Mesenchymal stem cell (in vitro differentiated cells and primary cell): ENCODE measurements at regions not wholly inside any gene's neighbourhood (a gene's known extent, or its start where the extent isn't known, plus 50 kb on each side); places are given as distances from the start of the nearest gene placed in this dataset.

Source experiments
- DNase-seq: peaks from one replicate; pipeline ENCODE4 v3.0.0-alpha.2; 2013
- H2AFZ ChIP-seq: one replicate; pipeline ENCODE4 v1.6.1; 2013; ENCODE audit warnings: low read depth, mild to moderate bottlenecking, control low read depth, inconsistent platforms, low read length, moderate library complexity
- H2AK5ac ChIP-seq: 2 replicates; pipeline ENCODE4 v1.6.1; 2013; ENCODE audit warnings: low read length, moderate library complexity, mild to moderate bottlenecking, inconsistent platforms; ENCODE audit not compliant: severe bottlenecking
- H2BK120ac ChIP-seq: one replicate; pipeline ENCODE4 v1.6.1; 2013; ENCODE audit warnings: low read depth, mild to moderate bottlenecking, inconsistent platforms, low read length, moderate library complexity
- H2BK12ac ChIP-seq, 2 experiments: one replicate each; pipeline ENCODE4 v1.6.1; 2013; ENCODE audit warnings: inconsistent platforms in 2 of 2, low read length in 2 of 2, mild to moderate bottlenecking in 2 of 2, moderate library complexity in 2 of 2, control low read depth in 1 of 2
- H2BK15ac ChIP-seq: one replicate; pipeline ENCODE4 v1.6.1; 2013; ENCODE audit warnings: mild to moderate bottlenecking, low read depth, inconsistent platforms; ENCODE audit not compliant: poor library complexity, severe bottlenecking
- H2BK5ac ChIP-seq: 2 replicates; pipeline ENCODE4 v1.6.1; 2013; ENCODE audit warnings: low read depth, mild to moderate bottlenecking, low read length, control low read depth, inconsistent platforms; ENCODE audit not compliant: poor library complexity, severe bottlenecking
- H3K14ac ChIP-seq, 2 experiments: one replicate each; pipeline ENCODE4 v1.6.1; 2013; ENCODE audit warnings: inconsistent platforms in 2 of 2, low read length in 2 of 2, control low read depth in 1 of 2, mild to moderate bottlenecking in 1 of 2, moderate library complexity in 1 of 2
- H3K18ac ChIP-seq, 2 experiments: one replicate each; pipeline ENCODE4 v1.6.1; 2013; ENCODE audit warnings: inconsistent platforms in 2 of 2, low read length in 2 of 2, control low read depth in 1 of 2, low read depth in 1 of 2, mild to moderate bottlenecking in 1 of 2
- H3K23ac ChIP-seq, 2 experiments: one replicate each; pipeline ENCODE4 v1.6.1; 2013; ENCODE audit warnings: inconsistent platforms in 2 of 2, low read length in 2 of 2, mild to moderate bottlenecking in 2 of 2, moderate library complexity in 2 of 2, control low read depth in 1 of 2
- H3K27ac ChIP-seq: 2 replicates; pipeline ENCODE4 v1.5.1; 2013; ENCODE audit warnings: mild to moderate bottlenecking, moderate library complexity, low read length, control low read depth, inconsistent platforms; ENCODE audit not compliant: poor library complexity, severe bottlenecking
- H3K27me3 ChIP-seq, 2 experiments: 2 replicates each; pipeline versions ENCODE4 v1.6.1 to v1.7.0; 2013; ENCODE audit warnings: low read length in 2 of 2, mild to moderate bottlenecking in 2 of 2, moderate library complexity in 2 of 2, control low read depth in 1 of 2, inconsistent platforms in 1 of 2; ENCODE audit not compliant: control insufficient read depth in 1 of 2, insufficient read depth in 1 of 2
- H3K36me3 ChIP-seq, 2 experiments: 2 replicates each; pipeline versions ENCODE4 v1.6.1 to v1.7.0; 2013; ENCODE audit warnings: low read length in 2 of 2, control low read depth in 1 of 2, inconsistent platforms in 1 of 2, low read depth in 1 of 2, mild to moderate bottlenecking in 1 of 2; ENCODE audit not compliant: insufficient read depth in 2 of 2, control insufficient read depth in 1 of 2
- H3K4ac ChIP-seq, 2 experiments: one replicate each; pipeline ENCODE4 v1.6.1; 2013; ENCODE audit warnings: inconsistent platforms in 2 of 2, low read length in 2 of 2, mild to moderate bottlenecking in 2 of 2, moderate library complexity in 2 of 2, control low read depth in 1 of 2, low read depth in 1 of 2
- H3K4me1 ChIP-seq: 2 replicates; pipeline ENCODE4 v1.6.1; 2013; ENCODE audit warnings: low read depth, low read length, control low read depth; ENCODE audit not compliant: control insufficient read depth, insufficient read depth
- H3K4me2 ChIP-seq: 2 replicates; pipeline ENCODE4 v1.6.1; 2013; ENCODE audit warnings: low read length, mild to moderate bottlenecking, inconsistent platforms; ENCODE audit not compliant: poor library complexity, severe bottlenecking
- H3K4me3 ChIP-seq, 2 experiments: 2 replicates each; pipeline versions ENCODE4 v1.5.1 to v1.7.0; 2013; ENCODE audit warnings: low read length in 2 of 2, mild to moderate bottlenecking in 2 of 2, control low read depth in 1 of 2, low read depth in 1 of 2; ENCODE audit not compliant: insufficient read depth in 1 of 2
- H3K79me1 ChIP-seq: replicated peaks from 2 replicates; pipeline ENCODE4 v1.6.1; 2013; ENCODE audit warnings: mild to moderate bottlenecking, control low read depth, low read length, inconsistent platforms; ENCODE audit not compliant: poor library complexity, severe bottlenecking
- H3K9ac ChIP-seq: 2 replicates; pipeline ENCODE4 v1.7.0; 2013; ENCODE audit warnings: mild to moderate bottlenecking, low read length, moderate library complexity
- H3K9me3 ChIP-seq: 2 replicates; pipeline ENCODE4 v1.7.0; 2013; ENCODE audit warnings: mild to moderate bottlenecking, low read length; ENCODE audit not compliant: control insufficient read depth
- H4K8ac ChIP-seq: one replicate; pipeline ENCODE4 v1.6.1; 2013; ENCODE audit warnings: inconsistent platforms, mild to moderate bottlenecking, low read length, moderate library complexity
- H4K91ac ChIP-seq: one replicate; pipeline ENCODE4 v1.6.1; 2013; ENCODE audit warnings: mild to moderate bottlenecking, low read length, inconsistent platforms
- WGBS: methylation state at CpG from one replicate; pipeline ENCODE4 v1.1.7; 2013; ENCODE audit warnings: mixed read lengths; 5-methylcytosine and 5-hydroxymethylcytosine counted together

- Histone ChIP-seq H2BK15ac (no peak overlapping the region), H3K4ac (no peak overlapping the region), H3K79me1 (no peaks in the 10 kb centered on the region), H3K4me2 (no peak overlapping the region), H3K9me3 (no peaks in the 10 kb centered on the region), H2BK5ac (no peak overlapping the region), H3K4me1 (no peaks in the 10 kb centered on the region), H2AFZ (no peak overlapping the region), H3K18ac (no peak overlapping the region), H3K27ac (no peak overlapping the region), H3K36me3 (no peaks in the 10 kb centered on the region), H3K23ac (no peak overlapping the region), H3K14ac (no peak overlapping the region), H2AK5ac (no peak overlapping the region), H2BK120ac (no peak overlapping the region), H3K4me3 (no peak overlapping the region), H4K91ac (no peak overlapping the region), H3K27me3 (no peaks in the 10 kb centered on the region), H4K8ac (no peak overlapping the region), H3K9ac (no peak overlapping the region), H2BK12ac (no peak overlapping the region)
- no peak for DNase-seq
- 97% methylated on average over 4 of the region's 4 CpGs for WGBS
Measured at GRCh38 chr7:106606120-106606519, 54.8 kb downstream of the CCDC71L start.

GRCh38 chr7:106604971-106605370, 56.0 kb downstream of the CCDC71L start:
- no peak for DNase-seq
- no peak overlapping the region for H4K91ac ChIP-seq
- H2BK120ac ChIP-seq, result no peak overlapping the region
- H3K4ac ChIP-seq, result no peak overlapping the region
- H3K14ac ChIP-seq, result no peak overlapping the region
- no peak overlapping the region for H2BK5ac ChIP-seq
- no peak overlapping the region for H2BK12ac ChIP-seq
- no peaks in the 10 kb centered on the region for H3K27me3 ChIP-seq
- no peaks in the 10 kb centered on the region for H3K79me1 ChIP-seq
- H3K27ac ChIP-seq, result no peak overlapping the region
- WGBS, result 95% methylated on average over 3 of the region's 3 CpGs
- H3K23ac ChIP-seq, result no peak overlapping the region
- no peak overlapping the region for H2AFZ ChIP-seq
- no peak overlapping the region for H3K4me2 ChIP-seq
- H3K4me3 ChIP-seq, result no peak overlapping the region
- H3K18ac ChIP-seq, result no peak overlapping the region
- no peaks in the 10 kb centered on the region for H3K4me1 ChIP-seq
- H3K9ac ChIP-seq, result no peak overlapping the region
- H2BK15ac ChIP-seq, result no peak overlapping the region
- H2AK5ac ChIP-seq, result no peak overlapping the region
- H4K8ac ChIP-seq, result no peak overlapping the region
- no peaks in the 10 kb centered on the region for H3K36me3 ChIP-seq
- H3K9me3 ChIP-seq, result no peaks in the 10 kb centered on the region

- no peak overlapping the region for H3K23ac ChIP-seq
- H2BK120ac ChIP-seq, result no peak overlapping the region
- peak overlapping the region in 1 of 2 experiments; percentile 8 for H3K18ac ChIP-seq
- no peaks in the 10 kb centered on the region for H3K9me3 ChIP-seq
- no peak overlapping the region for H2BK15ac ChIP-seq
- no peaks in the 10 kb centered on the region for H3K36me3 ChIP-seq
- H3K9ac ChIP-seq, result no peak overlapping the region
- H3K79me1 ChIP-seq, result no peaks in the 10 kb centered on the region
- no peak overlapping the region for H2AFZ ChIP-seq
- H3K4me1 ChIP-seq, result no peaks in the 10 kb centered on the region
- DNase-seq, result no peak
- no peak overlapping the region for H3K4me3 ChIP-seq
- H2BK12ac ChIP-seq, result no peak overlapping the region
- no peak overlapping the region for H4K8ac ChIP-seq
- no peak overlapping the region for H2BK5ac ChIP-seq
- H3K4ac ChIP-seq, result no peak overlapping the region
- WGBS, result 100% methylated on average over 1 of the region's 1 CpG
- H3K27me3 ChIP-seq, result no peaks in the 10 kb centered on the region
- no peak overlapping the region for H2AK5ac ChIP-seq
- no peak overlapping the region for H3K27ac ChIP-seq
- H4K91ac ChIP-seq, result no peak overlapping the region
- no peak overlapping the region for H3K4me2 ChIP-seq
- H3K14ac ChIP-seq, result no peak overlapping the region
Measured at GRCh38 chr7:106604303-106604924, 56.5 kb downstream of the CCDC71L start.

GRCh38 chr7:106603346-106603745, 57.6 kb downstream of the CCDC71L start:
- WGBS, result 86% methylated on average over 3 of the region's 4 CpGs

More at GRCh38 chr7:106603346-106603745, 57.6 kb downstream of the CCDC71L start:
- Histone ChIP-seq H3K18ac (no peak overlapping the region), H4K8ac (no peak overlapping the region), H3K9ac (no peak overlapping the region), H2BK5ac (no peak overlapping the region), H2BK12ac (no peak overlapping the region), H3K4ac (no peak overlapping the region), H3K14ac (peak overlapping the region in 1 of 2 experiments; percentile 60), H2AFZ (no peak overlapping the region), H3K4me1 (no peaks in the 10 kb centered on the region), H2BK120ac (no peak overlapping the region), H2AK5ac (no peak overlapping the region), H3K79me1 (no peaks in the 10 kb centered on the region), H3K4me3 (no peak overlapping the region), H2BK15ac (no peak overlapping the region), H3K4me2 (no peak overlapping the region), H3K27me3 (no peaks in the 10 kb centered on the region), H3K23ac (no peak overlapping the region), H4K91ac (no peak overlapping the region), H3K9me3 (no peaks in the 10 kb centered on the region), H3K27ac (no peak overlapping the region), H3K36me3 (no peaks in the 10 kb centered on the region)
- no peak for DNase-seq
